WTC11 (cell line): ENCODE measurements at regions not wholly inside any gene's neighbourhood (a gene's known extent, or its start where the extent isn't known, plus 50 kb on each side); places are given as distances from the start of the nearest gene placed in this dataset.

Experiments
- CBFB ChIP-seq: sonication (generic); formaldehyde crosslinking; IDR thresholded peaks from 2 replicates; pipeline ENCODE4 v1.8.1; 2022; ENCODE audit warnings: mild to moderate bottlenecking, low read depth, missing genetic modification reagents
- KAT7 ChIP-seq: sonication (generic); formaldehyde crosslinking; IDR thresholded peaks from 2 replicates; pipeline ENCODE4 v1.8.1; 2023; ENCODE audit warnings: missing genetic modification reagents, mild to moderate bottlenecking, borderline replicate concordance
- NFE2L1 ChIP-seq: sonication (generic); formaldehyde crosslinking; IDR thresholded peaks from 2 replicates; pipeline ENCODE4 v1.8.1; 2023; ENCODE audit warnings: missing genetic modification reagents
- NR3C1 ChIP-seq: sonication (generic); formaldehyde crosslinking; conservative IDR thresholded peaks from 2 replicates; pipeline ENCODE4 v1.8.1; 2023; ENCODE audit warnings: low read depth, mild to moderate bottlenecking, missing genetic modification reagents
- RELA ChIP-seq: sonication (generic); formaldehyde crosslinking; IDR thresholded peaks from 2 replicates; pipeline ENCODE4 v1.8.1; 2022; ENCODE audit warnings: missing genetic modification reagents, mild to moderate bottlenecking, borderline replicate concordance
- ZNF232 ChIP-seq: sonication (generic); formaldehyde crosslinking; IDR thresholded peaks from 2 replicates; pipeline ENCODE4 v1.8.0; 2022; ENCODE audit warnings: mild to moderate bottlenecking, missing genetic modification reagents
- TF ChIP-seq, protein P1 (sequence below): sonication (generic); formaldehyde crosslinking; IDR thresholded peaks from 2 replicates; pipeline ENCODE4 v1.8.1; 2022; ENCODE audit warnings: low read depth, missing genetic modification reagents, borderline replicate concordance
- TF ChIP-seq, protein P2 (sequence below): fragments of 250-450 bp; sonication (Bioruptor Pico); conservative IDR thresholded peaks from 2 replicates; pipeline ENCODE4 v1.9.0; 2021; ENCODE audit warnings: mild to moderate bottlenecking
- TF ChIP-seq, protein P3 (sequence below): fragments of 200-600 bp; IDR thresholded peaks from 2 replicates; pipeline ENCODE4 v1.8.0; 2022; ENCODE audit warnings: antibody characterized with exemption
- TF ChIP-seq, protein P4 (sequence below): sonication (generic); formaldehyde crosslinking; IDR thresholded peaks from 2 replicates; pipeline ENCODE4 v1.8.1; 2023; ENCODE audit warnings: mild to moderate bottlenecking, missing genetic modification reagents
- TF ChIP-seq, protein P5 (sequence below): sonication (generic); formaldehyde crosslinking; conservative IDR thresholded peaks from 2 replicates; pipeline ENCODE4 v1.8.1; 2023; ENCODE audit warnings: mild to moderate bottlenecking, low read depth, missing genetic modification reagents, moderate library complexity

DNA sequence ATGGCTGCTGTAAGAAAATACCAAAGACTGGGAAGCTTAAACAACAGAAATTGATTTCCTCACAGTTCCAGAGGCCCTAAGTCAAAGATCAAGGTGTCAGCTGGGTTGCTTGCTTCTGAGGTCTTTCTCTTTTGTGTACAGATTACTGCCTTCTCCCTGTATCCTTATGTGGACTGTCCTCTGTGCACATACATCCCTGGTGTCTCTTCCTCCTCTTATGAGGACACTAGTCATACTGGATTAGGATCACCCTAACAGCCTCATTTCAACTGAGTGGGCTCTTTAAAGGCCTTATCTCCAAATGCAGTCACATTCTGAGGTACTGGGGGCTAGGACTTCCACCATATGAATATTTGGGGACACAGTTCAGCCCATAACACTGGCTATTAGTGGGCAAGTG lies 130.0 kb upstream of the DTNBP1 start:
- TF ChIP-seq RELA (CRISPR knock-in tag) (no peak), NR3C1 (no peak), NFE2L1 (CRISPR knock-in tag) (no peak), ZNF232 (no peak), KAT7 (CRISPR knock-in tag) (no peak), CBFB (CRISPR knock-in tag) (no peak)
- TF ChIP-seq, protein P1, sequence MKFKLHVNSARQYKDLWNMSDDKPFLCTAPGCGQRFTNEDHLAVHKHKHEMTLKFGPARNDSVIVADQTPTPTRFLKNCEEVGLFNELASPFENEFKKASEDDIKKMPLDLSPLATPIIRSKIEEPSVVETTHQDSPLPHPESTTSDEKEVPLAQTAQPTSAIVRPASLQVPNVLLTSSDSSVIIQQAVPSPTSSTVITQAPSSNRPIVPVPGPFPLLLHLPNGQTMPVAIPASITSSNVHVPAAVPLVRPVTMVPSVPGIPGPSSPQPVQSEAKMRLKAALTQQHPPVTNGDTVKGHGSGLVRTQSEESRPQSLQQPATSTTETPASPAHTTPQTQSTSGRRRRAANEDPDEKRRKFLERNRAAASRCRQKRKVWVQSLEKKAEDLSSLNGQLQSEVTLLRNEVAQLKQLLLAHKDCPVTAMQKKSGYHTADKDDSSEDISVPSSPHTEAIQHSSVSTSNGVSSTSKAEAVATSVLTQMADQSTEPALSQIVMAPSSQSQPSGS (CRISPR knock-in tag) = no peak
- TF ChIP-seq, protein P2, sequence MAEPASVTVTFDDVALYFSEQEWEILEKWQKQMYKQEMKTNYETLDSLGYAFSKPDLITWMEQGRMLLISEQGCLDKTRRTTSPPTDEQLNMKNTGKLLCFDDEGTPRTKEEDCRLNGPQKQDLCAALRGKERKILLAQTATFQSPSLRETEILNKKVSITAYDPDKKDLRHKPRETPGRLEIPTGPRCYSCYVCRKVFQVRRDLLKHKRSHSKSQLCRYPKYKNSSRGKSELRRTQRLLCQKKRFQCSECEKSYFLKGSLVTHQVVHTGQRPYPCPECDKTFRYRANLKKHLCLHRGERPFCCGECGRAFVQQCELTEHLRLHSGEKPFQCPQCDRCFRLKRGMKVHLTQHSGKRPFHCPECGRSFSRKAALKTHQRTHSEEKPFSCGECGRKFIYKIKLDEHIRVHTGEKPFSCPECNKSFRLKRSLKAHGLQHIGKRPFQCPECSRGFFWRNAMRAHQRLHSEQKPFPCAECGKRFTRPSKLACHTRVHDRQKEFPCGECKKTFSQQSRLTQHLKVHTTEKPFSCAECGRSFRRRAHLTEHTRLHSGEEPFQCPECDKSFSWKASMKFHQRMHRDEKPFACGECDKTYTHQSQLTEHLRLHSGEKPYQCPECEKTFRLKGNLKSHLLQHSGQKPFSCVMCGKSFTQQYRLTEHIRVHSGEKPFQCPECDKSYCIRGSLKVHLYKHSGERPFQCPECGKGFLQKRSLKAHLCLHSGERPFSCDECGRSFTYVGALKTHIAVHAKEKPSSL (CRISPR knock-in tag) = no peak
- TF ChIP-seq, protein P3, sequence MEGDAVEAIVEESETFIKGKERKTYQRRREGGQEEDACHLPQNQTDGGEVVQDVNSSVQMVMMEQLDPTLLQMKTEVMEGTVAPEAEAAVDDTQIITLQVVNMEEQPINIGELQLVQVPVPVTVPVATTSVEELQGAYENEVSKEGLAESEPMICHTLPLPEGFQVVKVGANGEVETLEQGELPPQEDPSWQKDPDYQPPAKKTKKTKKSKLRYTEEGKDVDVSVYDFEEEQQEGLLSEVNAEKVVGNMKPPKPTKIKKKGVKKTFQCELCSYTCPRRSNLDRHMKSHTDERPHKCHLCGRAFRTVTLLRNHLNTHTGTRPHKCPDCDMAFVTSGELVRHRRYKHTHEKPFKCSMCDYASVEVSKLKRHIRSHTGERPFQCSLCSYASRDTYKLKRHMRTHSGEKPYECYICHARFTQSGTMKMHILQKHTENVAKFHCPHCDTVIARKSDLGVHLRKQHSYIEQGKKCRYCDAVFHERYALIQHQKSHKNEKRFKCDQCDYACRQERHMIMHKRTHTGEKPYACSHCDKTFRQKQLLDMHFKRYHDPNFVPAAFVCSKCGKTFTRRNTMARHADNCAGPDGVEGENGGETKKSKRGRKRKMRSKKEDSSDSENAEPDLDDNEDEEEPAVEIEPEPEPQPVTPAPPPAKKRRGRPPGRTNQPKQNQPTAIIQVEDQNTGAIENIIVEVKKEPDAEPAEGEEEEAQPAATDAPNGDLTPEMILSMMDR = no peak
- TF ChIP-seq, protein P4, sequence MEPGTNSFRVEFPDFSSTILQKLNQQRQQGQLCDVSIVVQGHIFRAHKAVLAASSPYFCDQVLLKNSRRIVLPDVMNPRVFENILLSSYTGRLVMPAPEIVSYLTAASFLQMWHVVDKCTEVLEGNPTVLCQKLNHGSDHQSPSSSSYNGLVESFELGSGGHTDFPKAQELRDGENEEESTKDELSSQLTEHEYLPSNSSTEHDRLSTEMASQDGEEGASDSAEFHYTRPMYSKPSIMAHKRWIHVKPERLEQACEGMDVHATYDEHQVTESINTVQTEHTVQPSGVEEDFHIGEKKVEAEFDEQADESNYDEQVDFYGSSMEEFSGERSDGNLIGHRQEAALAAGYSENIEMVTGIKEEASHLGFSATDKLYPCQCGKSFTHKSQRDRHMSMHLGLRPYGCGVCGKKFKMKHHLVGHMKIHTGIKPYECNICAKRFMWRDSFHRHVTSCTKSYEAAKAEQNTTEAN = no peak
- TF ChIP-seq, protein P5, sequence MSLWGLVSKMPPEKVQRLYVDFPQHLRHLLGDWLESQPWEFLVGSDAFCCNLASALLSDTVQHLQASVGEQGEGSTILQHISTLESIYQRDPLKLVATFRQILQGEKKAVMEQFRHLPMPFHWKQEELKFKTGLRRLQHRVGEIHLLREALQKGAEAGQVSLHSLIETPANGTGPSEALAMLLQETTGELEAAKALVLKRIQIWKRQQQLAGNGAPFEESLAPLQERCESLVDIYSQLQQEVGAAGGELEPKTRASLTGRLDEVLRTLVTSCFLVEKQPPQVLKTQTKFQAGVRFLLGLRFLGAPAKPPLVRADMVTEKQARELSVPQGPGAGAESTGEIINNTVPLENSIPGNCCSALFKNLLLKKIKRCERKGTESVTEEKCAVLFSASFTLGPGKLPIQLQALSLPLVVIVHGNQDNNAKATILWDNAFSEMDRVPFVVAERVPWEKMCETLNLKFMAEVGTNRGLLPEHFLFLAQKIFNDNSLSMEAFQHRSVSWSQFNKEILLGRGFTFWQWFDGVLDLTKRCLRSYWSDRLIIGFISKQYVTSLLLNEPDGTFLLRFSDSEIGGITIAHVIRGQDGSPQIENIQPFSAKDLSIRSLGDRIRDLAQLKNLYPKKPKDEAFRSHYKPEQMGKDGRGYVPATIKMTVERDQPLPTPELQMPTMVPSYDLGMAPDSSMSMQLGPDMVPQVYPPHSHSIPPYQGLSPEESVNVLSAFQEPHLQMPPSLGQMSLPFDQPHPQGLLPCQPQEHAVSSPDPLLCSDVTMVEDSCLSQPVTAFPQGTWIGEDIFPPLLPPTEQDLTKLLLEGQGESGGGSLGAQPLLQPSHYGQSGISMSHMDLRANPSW (CRISPR knock-in tag) = no peak
